ENCODE measurements at regions not wholly inside any gene's neighbourhood (a gene's known extent, or its start where the extent isn't known, plus 50 kb on each side); places are given as distances from the start of the nearest gene placed in this dataset.

DNA sequence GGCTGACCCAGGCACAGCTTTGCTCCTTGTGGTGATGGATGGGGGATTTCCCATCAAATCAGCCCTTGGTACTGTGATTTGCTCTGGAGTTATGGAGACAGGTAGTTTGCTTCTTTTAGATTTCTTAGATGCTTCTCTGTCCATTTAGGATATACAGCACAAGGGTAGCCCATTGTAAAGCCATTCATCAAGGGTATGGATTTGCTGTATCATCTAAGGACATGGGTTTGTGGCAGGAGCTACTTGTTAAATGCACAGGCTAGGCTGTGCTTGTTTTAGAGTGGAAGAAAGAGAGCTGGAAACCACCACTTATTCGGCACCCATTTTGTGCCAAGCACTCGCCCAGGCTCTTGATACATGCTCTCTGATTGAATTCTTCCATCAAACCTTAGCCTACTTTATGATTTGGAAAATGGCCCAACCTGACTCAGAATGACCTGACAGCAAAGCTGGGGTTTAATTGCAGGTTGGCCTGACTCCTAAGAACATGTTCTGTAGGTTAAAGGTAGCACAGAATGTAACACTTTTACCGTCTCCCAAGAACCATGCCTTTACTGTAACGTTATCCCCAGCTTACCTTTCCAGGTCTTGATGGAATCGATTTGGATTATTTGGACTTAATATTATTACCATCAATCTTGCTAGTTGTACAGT, 168.0 kb downstream of the SNX10 start:
- DNase-seq: no peak
- Histone ChIP-seq H3K36me3 (replicated peaks) (no peaks in the 10 kb centered on the region), H3K27ac (no peak overlapping the region), H3K4me3 (ENCODE audit: low read depth, low read length) (no peak overlapping the region), H3K27me3 (replicated peaks) (no peaks in the 10 kb centered on the region)
- in situ Hi-C loops (cut with HindIII; ENCODE audit: low pct_ligation_motif_present, low sequenced_read_pairs): no loop called here
- TF ChIP-seq, protein P1, sequence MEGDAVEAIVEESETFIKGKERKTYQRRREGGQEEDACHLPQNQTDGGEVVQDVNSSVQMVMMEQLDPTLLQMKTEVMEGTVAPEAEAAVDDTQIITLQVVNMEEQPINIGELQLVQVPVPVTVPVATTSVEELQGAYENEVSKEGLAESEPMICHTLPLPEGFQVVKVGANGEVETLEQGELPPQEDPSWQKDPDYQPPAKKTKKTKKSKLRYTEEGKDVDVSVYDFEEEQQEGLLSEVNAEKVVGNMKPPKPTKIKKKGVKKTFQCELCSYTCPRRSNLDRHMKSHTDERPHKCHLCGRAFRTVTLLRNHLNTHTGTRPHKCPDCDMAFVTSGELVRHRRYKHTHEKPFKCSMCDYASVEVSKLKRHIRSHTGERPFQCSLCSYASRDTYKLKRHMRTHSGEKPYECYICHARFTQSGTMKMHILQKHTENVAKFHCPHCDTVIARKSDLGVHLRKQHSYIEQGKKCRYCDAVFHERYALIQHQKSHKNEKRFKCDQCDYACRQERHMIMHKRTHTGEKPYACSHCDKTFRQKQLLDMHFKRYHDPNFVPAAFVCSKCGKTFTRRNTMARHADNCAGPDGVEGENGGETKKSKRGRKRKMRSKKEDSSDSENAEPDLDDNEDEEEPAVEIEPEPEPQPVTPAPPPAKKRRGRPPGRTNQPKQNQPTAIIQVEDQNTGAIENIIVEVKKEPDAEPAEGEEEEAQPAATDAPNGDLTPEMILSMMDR (IDR thresholded peaks at IDR 0.05; ENCODE audit: low read depth, low read length, missing control alignments): no peak

DNA sequence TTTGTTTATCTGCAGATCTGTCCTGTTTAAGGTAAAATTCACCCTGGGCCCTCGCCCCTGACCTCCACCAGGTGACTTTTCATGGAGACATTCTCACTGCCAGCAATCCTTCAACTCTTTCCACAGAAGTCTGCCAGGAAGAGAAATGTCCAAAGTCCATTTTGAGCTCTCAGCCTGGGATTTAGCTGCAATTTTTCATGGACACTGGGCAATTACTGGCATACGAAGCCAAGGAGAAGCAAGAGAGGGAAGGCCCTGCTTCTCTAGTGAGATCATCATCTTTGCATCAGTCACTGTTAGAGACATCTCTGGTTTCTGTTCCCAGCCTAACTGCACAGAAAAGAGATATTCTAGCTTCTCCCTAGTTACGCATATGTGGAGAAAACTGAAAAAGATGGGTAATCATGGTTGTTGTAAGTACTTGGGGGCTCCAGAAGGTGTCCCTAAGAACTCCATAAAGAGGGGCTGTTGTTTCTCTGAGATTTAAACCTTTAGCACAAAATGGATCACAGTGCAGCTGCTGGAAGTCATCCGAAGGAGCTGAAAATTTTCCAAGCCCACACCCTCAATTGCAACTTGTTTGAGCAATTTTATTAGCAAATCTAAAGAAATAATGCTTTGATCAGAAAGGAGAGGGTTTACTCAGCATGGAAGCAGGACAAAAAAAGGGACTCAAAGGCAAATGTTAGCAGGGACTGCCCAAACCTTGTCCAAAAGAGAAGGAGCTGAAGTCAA, 168.9 kb downstream of the SNX10 start:
- no peak for DNase-seq
- H3K4me3 ChIP-seq (ENCODE audit: low read depth, low read length): no peak overlapping the region
- no peaks in the 10 kb centered on the region for H3K27me3 ChIP-seq (replicated peaks)
- in situ Hi-C loops (cut with HindIII; ENCODE audit: low pct_ligation_motif_present, low sequenced_read_pairs): no loop called here
- TF ChIP-seq, protein P1 (IDR thresholded peaks at IDR 0.05; ENCODE audit: low read depth, low read length, missing control alignments): no peak
- no peaks in the 10 kb centered on the region for H3K36me3 ChIP-seq (replicated peaks)
- H3K27ac ChIP-seq: no peak overlapping the region

DNA sequence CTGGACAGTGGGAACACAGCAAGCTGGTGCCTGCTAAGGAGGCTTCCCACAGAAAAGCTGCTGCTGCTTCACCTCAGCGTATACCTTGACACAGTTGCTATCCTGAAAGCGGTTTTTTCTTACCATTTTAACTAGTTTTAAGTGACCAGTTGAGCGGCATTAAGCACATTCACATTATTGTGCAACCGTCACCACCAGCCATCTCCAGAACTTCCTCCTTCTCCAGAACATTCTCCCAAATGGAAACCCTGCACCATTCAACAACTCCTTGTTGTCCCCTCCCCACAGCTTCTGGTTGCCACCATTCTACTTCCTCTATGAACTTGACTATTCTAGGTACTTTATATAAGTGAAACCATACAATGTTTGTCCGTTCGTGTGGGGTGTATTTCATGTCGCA, 169.9 kb downstream of the SNX10 start:
- no peak for DNase-seq
- in situ Hi-C loops (cut with HindIII; ENCODE audit: low pct_ligation_motif_present, low sequenced_read_pairs): no loop called here
- H3K27ac ChIP-seq: no peak overlapping the region
- H3K27me3 ChIP-seq (replicated peaks): no peaks in the 10 kb centered on the region
- TF ChIP-seq, protein P1 (IDR thresholded peaks at IDR 0.05; ENCODE audit: low read depth, low read length, missing control alignments): no peak
- H3K4me3 ChIP-seq (ENCODE audit: low read depth, low read length): no peak overlapping the region
- H3K36me3 ChIP-seq (replicated peaks): no peaks in the 10 kb centered on the region

DNA sequence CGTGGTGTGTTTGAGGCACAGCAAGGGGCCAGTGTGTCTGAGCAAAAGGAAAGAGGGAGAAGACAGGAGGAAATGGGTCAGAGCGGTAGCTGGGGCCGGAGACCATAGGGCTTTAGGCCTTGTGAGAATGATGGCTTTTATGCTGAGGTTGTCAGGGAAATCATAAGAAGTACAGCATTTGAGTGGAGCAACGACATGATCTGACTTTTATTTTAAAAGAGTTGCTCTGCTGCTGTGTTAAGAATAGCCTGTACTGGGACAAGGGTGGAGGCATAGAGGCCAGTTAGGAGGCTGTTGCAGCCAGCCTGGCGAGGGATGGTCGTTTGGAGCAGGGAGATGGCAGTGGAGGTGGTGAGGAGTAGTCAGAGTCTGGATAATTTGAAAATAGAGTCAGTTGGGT, 174.3 kb downstream of the SNX10 start:
- Histone ChIP-seq H3K27me3 (replicated peaks) (no peaks in the 10 kb centered on the region), H3K27ac (no peak overlapping the region), H3K36me3 (replicated peaks) (no peaks in the 10 kb centered on the region), H3K4me3 (ENCODE audit: low read depth, low read length) (no peak overlapping the region)
- no peak for DNase-seq
- in situ Hi-C loops (cut with HindIII; ENCODE audit: low pct_ligation_motif_present, low sequenced_read_pairs): no loop called here
- TF ChIP-seq, protein P1 (IDR thresholded peaks at IDR 0.05; ENCODE audit: low read depth, low read length, missing control alignments): no peak

DNA sequence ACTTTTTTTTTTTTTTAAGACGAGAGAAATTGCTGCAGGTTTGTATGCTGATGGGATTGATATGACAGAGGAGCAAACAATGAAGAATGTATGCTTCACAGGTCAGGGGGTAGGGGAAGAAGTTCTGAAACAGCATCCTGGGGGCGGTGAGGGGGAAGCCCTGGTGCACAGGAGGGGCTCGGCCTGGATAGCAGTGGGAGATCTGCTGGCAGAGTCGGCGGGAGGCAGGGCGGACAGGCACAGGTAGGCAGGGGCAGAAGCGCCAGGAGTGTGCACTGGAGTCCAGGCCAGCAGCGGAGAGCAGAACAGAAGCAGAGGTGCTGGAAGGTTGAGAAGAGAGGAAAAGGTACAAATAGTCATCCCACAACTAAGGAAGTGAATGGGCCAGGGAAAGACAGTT, 175.4 kb downstream of the SNX10 start:
- in situ Hi-C loops (cut with HindIII; ENCODE audit: low pct_ligation_motif_present, low sequenced_read_pairs): no loop called here
- TF ChIP-seq, protein P1 (IDR thresholded peaks at IDR 0.05; ENCODE audit: low read depth, low read length, missing control alignments): no peak
- Histone ChIP-seq H3K4me3 (ENCODE audit: low read depth, low read length) (no peak overlapping the region), H3K27ac (no peak overlapping the region), H3K36me3 (replicated peaks) (no peaks in the 10 kb centered on the region), H3K27me3 (replicated peaks) (no peaks in the 10 kb centered on the region)
- no peak for DNase-seq
